Transverse colon (tissue), 4 donors: ENCODE measurements at regions not wholly inside any gene's neighbourhood (a gene's known extent, or its start where the extent isn't known, plus 50 kb on each side); places are given as distances from the start of the nearest gene placed in this dataset.
"Not testable (repeated sequence)": the region's sequence is repeated elsewhere in the genome, so short reads cannot be mapped to it uniquely, and the experiment has no call there.

Experiments
- POLR2A ChIP-seq: fragments of 450-650 bp; IDR thresholded peaks from one replicate; pipeline ENCODE4 v1.6.1; 2016; ENCODE audit warnings: antibody characterized with exemption, mild to moderate bottlenecking, moderate library complexity
- POLR2AphosphoS5 ChIP-seq, 3 donors: sonication (generic); formaldehyde crosslinking; IDR thresholded peaks; one replicate each; pipeline ENCODE4 v1.6.1; 2016; ENCODE audit warnings: antibody characterized with exemption in 3 of 3
- TF ChIP-seq, protein P1 (sequence below), 5 experiments: fragments of 200-600 bp in 3 of 5; fragments of 450-650 bp in 2 of 5; sonication (generic) in 3 of 5; IDR thresholded peaks; 1 replicate in 2 of 5; 2 replicates in 3 of 5; pipeline ENCODE4 v1.5.1; 2016 to 2017; ENCODE audit warnings: antibody characterized with exemption in 5 of 5, inconsistent platforms in 3 of 5, mild to moderate bottlenecking in 2 of 5, moderate library complexity in 1 of 5

DNA sequence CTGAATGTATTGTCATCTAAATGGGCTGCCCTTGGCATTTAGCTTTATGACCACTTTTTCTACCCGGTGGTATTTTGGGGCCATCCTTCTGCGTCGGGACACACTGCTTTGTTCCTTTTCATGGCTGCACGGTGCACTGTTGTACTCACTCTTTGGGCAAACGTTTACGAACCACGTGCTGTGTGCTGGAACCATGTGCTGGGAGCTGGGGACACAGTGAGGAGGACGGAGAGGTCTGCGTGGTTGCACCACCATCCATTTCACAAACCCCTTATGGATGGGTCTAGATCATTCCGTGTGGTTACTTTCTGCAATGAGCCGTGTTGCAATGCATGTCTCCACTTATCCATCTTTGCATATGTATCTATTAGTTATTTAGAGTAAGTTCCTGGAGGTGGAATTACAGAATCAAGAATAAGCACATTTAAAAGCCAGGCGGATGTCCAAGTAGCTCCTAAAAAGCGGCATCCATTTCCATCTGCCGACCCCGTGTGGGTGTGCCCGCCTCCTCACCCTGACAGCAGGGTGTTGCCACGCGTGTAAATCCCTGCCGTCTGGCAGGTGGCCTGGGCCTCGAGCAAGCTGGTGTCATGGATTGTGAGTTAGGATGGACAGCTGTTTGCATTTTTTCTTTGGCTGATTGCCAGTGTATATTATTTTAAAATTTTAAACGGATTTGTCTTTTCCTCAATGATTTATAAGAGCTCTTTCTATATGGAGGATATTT, 183.1 kb downstream of the BANP start:
- TF ChIP-seq, protein P1, sequence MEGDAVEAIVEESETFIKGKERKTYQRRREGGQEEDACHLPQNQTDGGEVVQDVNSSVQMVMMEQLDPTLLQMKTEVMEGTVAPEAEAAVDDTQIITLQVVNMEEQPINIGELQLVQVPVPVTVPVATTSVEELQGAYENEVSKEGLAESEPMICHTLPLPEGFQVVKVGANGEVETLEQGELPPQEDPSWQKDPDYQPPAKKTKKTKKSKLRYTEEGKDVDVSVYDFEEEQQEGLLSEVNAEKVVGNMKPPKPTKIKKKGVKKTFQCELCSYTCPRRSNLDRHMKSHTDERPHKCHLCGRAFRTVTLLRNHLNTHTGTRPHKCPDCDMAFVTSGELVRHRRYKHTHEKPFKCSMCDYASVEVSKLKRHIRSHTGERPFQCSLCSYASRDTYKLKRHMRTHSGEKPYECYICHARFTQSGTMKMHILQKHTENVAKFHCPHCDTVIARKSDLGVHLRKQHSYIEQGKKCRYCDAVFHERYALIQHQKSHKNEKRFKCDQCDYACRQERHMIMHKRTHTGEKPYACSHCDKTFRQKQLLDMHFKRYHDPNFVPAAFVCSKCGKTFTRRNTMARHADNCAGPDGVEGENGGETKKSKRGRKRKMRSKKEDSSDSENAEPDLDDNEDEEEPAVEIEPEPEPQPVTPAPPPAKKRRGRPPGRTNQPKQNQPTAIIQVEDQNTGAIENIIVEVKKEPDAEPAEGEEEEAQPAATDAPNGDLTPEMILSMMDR (IDR thresholded peaks at IDR 0.05), result not testable (repeated sequence)
- not testable (repeated sequence) for TF ChIP-seq POLR2AphosphoS5 (IDR thresholded peaks at IDR 0.05); POLR2A
